Breast epithelium (tissue), 4 donors: ENCODE measurements at regions not wholly inside any gene's neighbourhood (a gene's known extent, or its start where the extent isn't known, plus 50 kb on each side); places are given as distances from the start of the nearest gene placed in this dataset.

Experiments
- DNase-seq, 2 donors: peaks; one replicate each; pipeline ENCODE4 v3.0.0-alpha.2; 2019; ENCODE audit warnings: low spot score in 2 of 2
- H3K27ac ChIP-seq, 2 donors: fragments of 200-600 bp; sonication (generic) in 1 of 2; one replicate each; pipeline ENCODE4 v1.5.1; 2016 to 2019; ENCODE audit warnings: mild to moderate bottlenecking in 1 of 2
- H3K27me3 ChIP-seq, 2 donors: fragments of 200-600 bp; sonication (generic) in 1 of 2; one replicate each; pipeline versions ENCODE4 v1.5.1 to v1.6.0; 2017 to 2019; ENCODE audit warnings: control low read depth in 1 of 2, mild to moderate bottlenecking in 1 of 2
- H3K36me3 ChIP-seq: fragments of 200-600 bp; one replicate; pipeline ENCODE4 v1.5.1; 2019
- H3K4me1 ChIP-seq, 2 donors: fragments of 200-600 bp; sonication (generic); one replicate each; pipeline ENCODE4 v1.5.1; 2016 to 2019; ENCODE audit warnings: control low read depth in 1 of 2
- H3K4me3 ChIP-seq, 3 donors: fragments of 200-600 bp; sonication (generic); 1 replicate in 2 of 3; 2 replicates in 1 of 3; pipeline ENCODE4 v1.5.1; 2016 to 2019; ENCODE audit warnings: mild to moderate bottlenecking in 3 of 3, moderate library complexity in 2 of 3
- H3K9me3 ChIP-seq, 2 donors: fragments of 200-600 bp; sonication (generic) in 1 of 2; one replicate each; pipeline ENCODE4 v1.5.1; 2016 to 2019; ENCODE audit warnings: control low read depth in 1 of 2
- POLR2A ChIP-seq: fragments of 450-650 bp; IDR thresholded peaks from one replicate; pipeline ENCODE4 v1.6.1; 2016; ENCODE audit warnings: antibody characterized with exemption, mild to moderate bottlenecking, moderate library complexity
- POLR2AphosphoS5 ChIP-seq, 3 donors: sonication (generic); formaldehyde crosslinking; IDR thresholded peaks; one replicate each; pipeline ENCODE4 v1.6.1; 2017; ENCODE audit warnings: antibody characterized with exemption in 3 of 3
- intact Hi-C: fragments of 100-400 bp; cut with DNase I; formaldehyde crosslinking; loops from one replicate; pipeline ENCODE4 v1.15.1; 2023; ENCODE audit warnings: low total_unique reads
- TF ChIP-seq, protein P1 (sequence below), 3 donors: fragments of 450-650 bp; IDR thresholded peaks; one replicate each; pipeline ENCODE4 v1.5.1; 2016 to 2017; ENCODE audit warnings: antibody characterized with exemption in 3 of 3, mild to moderate bottlenecking in 3 of 3, moderate library complexity in 3 of 3

DNA sequence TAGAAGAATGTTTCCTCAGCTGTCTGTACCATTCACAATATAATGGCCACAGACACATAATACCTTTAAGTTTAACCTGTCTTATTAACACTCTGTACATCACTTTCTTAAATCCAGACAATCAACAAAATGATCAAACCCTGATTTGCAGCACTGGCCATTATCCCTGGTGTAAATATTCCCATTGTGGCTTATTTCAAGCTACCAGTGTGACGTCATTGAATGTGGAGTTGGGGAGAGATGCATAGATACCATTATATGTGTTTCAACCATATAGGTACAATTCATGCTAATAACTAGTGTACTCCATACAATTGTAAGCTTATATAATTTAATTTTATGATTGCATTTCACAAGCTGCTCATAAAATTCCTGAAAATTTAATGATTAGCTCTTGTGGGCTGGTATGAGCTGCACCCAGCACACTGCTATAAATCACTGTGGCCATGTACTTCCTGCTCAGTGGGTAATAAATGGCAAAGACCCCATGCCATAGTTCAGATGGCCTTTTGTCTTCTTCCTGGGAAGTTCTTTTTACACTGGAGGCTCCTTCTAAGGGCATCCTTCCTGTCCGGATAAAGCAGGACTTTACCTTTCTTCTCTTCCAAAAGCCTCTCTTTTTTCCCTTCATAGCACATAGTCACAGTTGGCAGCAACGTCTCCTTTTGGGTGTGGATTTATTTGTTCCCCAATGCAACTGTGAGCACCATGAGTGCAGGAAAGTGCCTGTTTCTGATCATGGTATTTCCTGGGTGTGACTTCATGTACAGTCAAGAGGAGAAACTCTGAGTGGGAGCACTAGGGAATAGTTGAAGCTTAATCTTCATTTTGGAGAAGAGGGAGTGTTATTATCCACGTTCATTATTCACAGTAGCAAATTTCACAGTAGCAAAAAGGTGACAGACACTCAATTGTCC lies 87.8 kb downstream of the MIAT start:
- H3K4me1 ChIP-seq = no peaks in the 10 kb centered on the region
- H3K4me3 ChIP-seq = no peak overlapping the region
- intact Hi-C loops = no loop called here
- no peaks in the 10 kb centered on the region for H3K27me3 ChIP-seq
- TF ChIP-seq POLR2AphosphoS5 (IDR thresholded peaks at IDR 0.05) (no peak), POLR2A (no peak)
- TF ChIP-seq, protein P1, sequence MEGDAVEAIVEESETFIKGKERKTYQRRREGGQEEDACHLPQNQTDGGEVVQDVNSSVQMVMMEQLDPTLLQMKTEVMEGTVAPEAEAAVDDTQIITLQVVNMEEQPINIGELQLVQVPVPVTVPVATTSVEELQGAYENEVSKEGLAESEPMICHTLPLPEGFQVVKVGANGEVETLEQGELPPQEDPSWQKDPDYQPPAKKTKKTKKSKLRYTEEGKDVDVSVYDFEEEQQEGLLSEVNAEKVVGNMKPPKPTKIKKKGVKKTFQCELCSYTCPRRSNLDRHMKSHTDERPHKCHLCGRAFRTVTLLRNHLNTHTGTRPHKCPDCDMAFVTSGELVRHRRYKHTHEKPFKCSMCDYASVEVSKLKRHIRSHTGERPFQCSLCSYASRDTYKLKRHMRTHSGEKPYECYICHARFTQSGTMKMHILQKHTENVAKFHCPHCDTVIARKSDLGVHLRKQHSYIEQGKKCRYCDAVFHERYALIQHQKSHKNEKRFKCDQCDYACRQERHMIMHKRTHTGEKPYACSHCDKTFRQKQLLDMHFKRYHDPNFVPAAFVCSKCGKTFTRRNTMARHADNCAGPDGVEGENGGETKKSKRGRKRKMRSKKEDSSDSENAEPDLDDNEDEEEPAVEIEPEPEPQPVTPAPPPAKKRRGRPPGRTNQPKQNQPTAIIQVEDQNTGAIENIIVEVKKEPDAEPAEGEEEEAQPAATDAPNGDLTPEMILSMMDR (IDR thresholded peaks at IDR 0.05) = no peak
- no peak for DNase-seq
- no peaks in the 10 kb centered on the region for H3K36me3 ChIP-seq
- no peaks in the 10 kb centered on the region for H3K9me3 ChIP-seq
- no peak overlapping the region for H3K27ac ChIP-seq

DNA sequence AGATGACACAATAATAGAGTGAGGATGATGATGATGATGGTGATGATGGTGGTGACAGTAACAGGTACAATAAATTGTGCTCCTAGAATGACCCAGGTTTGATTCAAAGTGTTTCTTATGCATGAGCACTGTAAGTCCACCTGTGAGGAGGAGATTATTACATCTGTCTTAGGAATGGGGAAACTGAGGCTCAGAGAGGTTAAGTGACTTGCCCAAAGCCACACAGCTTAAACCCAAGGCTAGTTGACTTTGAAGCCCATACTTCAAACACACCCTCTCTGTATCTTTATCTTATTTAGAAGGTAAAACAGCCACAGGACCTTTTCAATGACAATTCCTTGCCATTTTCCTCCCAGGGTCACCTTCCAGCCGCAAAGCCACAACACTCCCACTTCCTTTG lies 88.9 kb downstream of the MIAT start:
- TF ChIP-seq, protein P1 (IDR thresholded peaks at IDR 0.05) = no peak
- TF ChIP-seq POLR2AphosphoS5 (IDR thresholded peaks at IDR 0.05) = no peak
- no peak for TF ChIP-seq POLR2A
- H3K4me3 ChIP-seq = no peak overlapping the region
- H3K4me1 ChIP-seq = no peaks in the 10 kb centered on the region
- no peaks in the 10 kb centered on the region for H3K27me3 ChIP-seq
- H3K36me3 ChIP-seq = no peaks in the 10 kb centered on the region
- H3K9me3 ChIP-seq = no peaks in the 10 kb centered on the region
- intact Hi-C loops = no loop called here
- DNase-seq = no peak
- no peak overlapping the region for H3K27ac ChIP-seq

DNA sequence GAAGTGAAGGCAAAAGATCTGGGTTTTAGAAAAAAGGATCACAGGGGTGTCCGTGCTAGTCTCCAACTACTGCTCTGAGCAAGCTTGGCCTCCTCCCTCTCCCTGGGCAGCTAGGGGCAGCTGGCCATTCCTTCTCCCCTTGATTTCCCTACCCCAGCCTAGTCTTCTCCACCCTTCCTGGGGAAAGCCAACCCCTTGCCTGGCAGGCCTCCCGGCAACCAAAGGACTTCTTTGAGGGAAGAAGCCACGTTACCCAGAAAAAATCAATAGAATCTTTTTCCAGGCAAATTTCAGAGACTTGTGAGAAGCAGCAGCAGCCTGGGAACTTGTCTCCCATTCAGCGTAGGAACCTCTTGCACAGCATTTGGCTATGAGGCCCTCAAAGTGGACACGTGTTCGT lies 91.5 kb downstream of the MIAT start:
- no peaks in the 10 kb centered on the region for H3K4me1 ChIP-seq
- H3K4me3 ChIP-seq = no peak overlapping the region
- TF ChIP-seq, protein P1 (IDR thresholded peaks at IDR 0.05) = no peak
- no peak for TF ChIP-seq POLR2AphosphoS5 (IDR thresholded peaks at IDR 0.05)
- intact Hi-C loops = no loop called here
- DNase-seq = no peak
- peaks cover 0 to 6% of the 10 kb centered on the region in 2 donors for H3K9me3 ChIP-seq
- H3K27me3 ChIP-seq = no peaks in the 10 kb centered on the region
- no peaks in the 10 kb centered on the region for H3K36me3 ChIP-seq
- H3K27ac ChIP-seq = no peak overlapping the region

DNA sequence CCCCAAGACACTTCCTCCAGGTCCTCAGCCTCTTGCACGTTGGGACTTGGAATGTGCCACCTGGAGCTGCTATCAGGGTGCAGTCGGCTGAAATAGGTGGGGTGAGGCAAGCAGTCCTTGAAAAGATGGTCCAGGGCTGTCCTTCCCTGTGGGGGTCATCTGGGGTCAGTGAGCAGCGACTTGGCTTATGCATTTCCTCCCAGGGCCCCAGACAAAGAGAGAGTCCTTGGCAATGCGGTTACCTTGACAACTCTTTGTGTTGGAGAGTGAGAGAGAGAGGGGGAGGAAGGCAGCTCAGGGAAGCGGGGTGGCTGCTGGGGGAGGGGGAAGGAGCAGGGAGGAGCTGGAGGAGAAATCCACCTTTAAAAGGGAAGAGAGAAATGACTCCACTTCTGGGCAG lies 93.8 kb downstream of the MIAT start:
- Histone ChIP-seq H3K27me3 (no peaks in the 10 kb centered on the region), H3K4me1 (no peaks in the 10 kb centered on the region), H3K9me3 (peaks cover 0 to 6% of the 10 kb centered on the region in 2 donors), H3K27ac (no peak overlapping the region), H3K4me3 (no peak overlapping the region), H3K36me3 (no peaks in the 10 kb centered on the region)
- DNase-seq = no peak
- TF ChIP-seq, protein P1 (IDR thresholded peaks at IDR 0.05) = no peak
- TF ChIP-seq POLR2A = no peak
- no peak for TF ChIP-seq POLR2AphosphoS5 (IDR thresholded peaks at IDR 0.05)
- intact Hi-C loops = no loop called here

DNA sequence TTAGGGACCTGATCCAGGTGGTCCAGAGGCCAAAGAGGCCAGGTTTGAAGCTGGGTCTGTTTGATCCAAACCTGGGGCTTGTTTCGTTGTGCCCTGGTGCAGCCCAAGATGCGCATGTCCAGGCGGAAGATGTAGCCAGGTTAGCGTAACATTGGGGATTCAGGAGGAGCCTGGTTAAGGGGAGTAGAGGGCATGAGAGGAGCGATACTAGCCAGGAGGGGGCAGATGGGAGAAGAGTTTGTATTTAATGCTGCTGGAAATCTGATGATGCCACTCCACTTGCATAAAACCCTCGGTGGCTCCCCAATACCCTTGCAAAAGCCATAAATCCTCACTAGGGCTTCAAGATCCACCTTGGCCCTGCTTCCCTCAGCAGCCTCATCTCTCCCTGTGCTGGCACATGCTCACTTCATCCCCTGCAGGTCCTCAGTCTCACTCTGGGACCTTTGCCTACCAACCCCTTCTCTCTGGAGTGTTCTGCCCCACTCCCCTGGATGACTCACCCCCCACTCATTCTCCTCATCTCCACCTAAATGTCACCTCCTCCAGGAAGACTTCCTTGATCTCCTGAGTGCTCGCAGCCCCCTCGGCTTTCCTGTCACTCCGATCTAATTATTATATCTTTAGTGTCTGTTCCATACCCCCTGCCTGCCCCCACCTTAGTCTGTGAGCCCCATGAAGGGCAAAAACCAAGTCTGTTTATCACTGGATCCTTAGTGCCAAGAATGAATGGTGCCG lies 95.9 kb downstream of the MIAT start:
- Histone ChIP-seq H3K27ac (no peak overlapping the region), H3K36me3 (no peaks in the 10 kb centered on the region), H3K27me3 (no peaks in the 10 kb centered on the region), H3K9me3 (peaks cover 0 to 6% of the 10 kb centered on the region in 2 donors), H3K4me3 (no peak overlapping the region), H3K4me1 (no peaks in the 10 kb centered on the region)
- TF ChIP-seq, protein P1 (IDR thresholded peaks at IDR 0.05) = no peak
- DNase-seq = no peak
- intact Hi-C loops = no loop called here
